Lung (tissue), 11 donors: ENCODE measurements at regions not wholly inside any gene's neighbourhood (a gene's known extent, or its start where the extent isn't known, plus 50 kb on each side); places are given as distances from the start of the nearest gene placed in this dataset.

ENCODE experiments used
- ATAC-seq: fragments of 200-7000 bp; cut with Tn5 transposase; one replicate; pipeline ENCODE4 v1.9.1; 2020; ENCODE audit warnings: moderate number of reproducible peaks; ENCODE audit not compliant: insufficient read depth, low FRiP score
- DNase-seq, 3 donors: peaks; one replicate each; pipeline ENCODE4 v3.0.0-alpha.2; 2013 to 2017
- H3K27ac ChIP-seq, 2 donors: one replicate each; pipeline ENCODE4 v1.5.1; 2013; ENCODE audit warnings: mild to moderate bottlenecking in 2 of 2, moderate library complexity in 2 of 2, control low read depth in 1 of 2, inconsistent platforms in 1 of 2, low read depth in 1 of 2, low read length in 1 of 2
- H3K27me3 ChIP-seq, 3 donors: one replicate each; pipeline ENCODE4 v1.5.1; 2013; ENCODE audit warnings: low read length in 2 of 3; ENCODE audit not compliant: control insufficient read depth in 3 of 3, insufficient read depth in 3 of 3
- H3K36me3 ChIP-seq, 4 donors: one replicate each; pipeline ENCODE4 v1.5.1; 2013; ENCODE audit warnings: low read length in 4 of 4, mild to moderate bottlenecking in 1 of 4, moderate library complexity in 1 of 4; ENCODE audit not compliant: control insufficient read depth in 4 of 4, insufficient read depth in 4 of 4
- H3K4me1 ChIP-seq, 5 donors: one replicate each; pipeline ENCODE4 v1.5.1; 2013; ENCODE audit warnings: low read length in 5 of 5, mild to moderate bottlenecking in 2 of 5, moderate library complexity in 1 of 5; ENCODE audit not compliant: control insufficient read depth in 5 of 5, insufficient read depth in 5 of 5
- H3K4me3 ChIP-seq: one replicate; pipeline ENCODE4 v1.5.1; 2013; ENCODE audit warnings: mild to moderate bottlenecking, control low read depth, moderate library complexity
- H3K9ac ChIP-seq, 2 donors: one replicate each; pipeline ENCODE4 v1.5.1; 2013; ENCODE audit warnings: low read length in 2 of 2, control low read depth in 1 of 2; ENCODE audit not compliant: insufficient read depth in 1 of 2
- H3K9me3 ChIP-seq, 4 donors: one replicate each; pipeline ENCODE4 v1.5.1; 2013; ENCODE audit warnings: low read length in 3 of 4, mild to moderate bottlenecking in 1 of 4, moderate library complexity in 1 of 4; ENCODE audit not compliant: control insufficient read depth in 4 of 4, insufficient read depth in 3 of 4
- WGBS, 2 donors: extraction: QIAGEN DNeasy Blood & Tissue Kit; methylation state at CpG; one replicate each; pipeline ENCODE4 v1.1.7; 2013; 5-methylcytosine and 5-hydroxymethylcytosine counted together
- TF ChIP-seq, protein P1 (sequence below): IDR thresholded peaks from 2 replicates; pipeline ENCODE4 v1.5.1; 2012; ENCODE audit warnings: mild to moderate bottlenecking; ENCODE audit errors: control extremely low read depth, extremely low read depth
- donor health status: control.
- donor health status: control.
- donor health status: Bipolar disorder and iron deficiency.
- donor health status: healthy.
- donor health status: DM: yes; HTN: yes; CAD: no.

DNA sequence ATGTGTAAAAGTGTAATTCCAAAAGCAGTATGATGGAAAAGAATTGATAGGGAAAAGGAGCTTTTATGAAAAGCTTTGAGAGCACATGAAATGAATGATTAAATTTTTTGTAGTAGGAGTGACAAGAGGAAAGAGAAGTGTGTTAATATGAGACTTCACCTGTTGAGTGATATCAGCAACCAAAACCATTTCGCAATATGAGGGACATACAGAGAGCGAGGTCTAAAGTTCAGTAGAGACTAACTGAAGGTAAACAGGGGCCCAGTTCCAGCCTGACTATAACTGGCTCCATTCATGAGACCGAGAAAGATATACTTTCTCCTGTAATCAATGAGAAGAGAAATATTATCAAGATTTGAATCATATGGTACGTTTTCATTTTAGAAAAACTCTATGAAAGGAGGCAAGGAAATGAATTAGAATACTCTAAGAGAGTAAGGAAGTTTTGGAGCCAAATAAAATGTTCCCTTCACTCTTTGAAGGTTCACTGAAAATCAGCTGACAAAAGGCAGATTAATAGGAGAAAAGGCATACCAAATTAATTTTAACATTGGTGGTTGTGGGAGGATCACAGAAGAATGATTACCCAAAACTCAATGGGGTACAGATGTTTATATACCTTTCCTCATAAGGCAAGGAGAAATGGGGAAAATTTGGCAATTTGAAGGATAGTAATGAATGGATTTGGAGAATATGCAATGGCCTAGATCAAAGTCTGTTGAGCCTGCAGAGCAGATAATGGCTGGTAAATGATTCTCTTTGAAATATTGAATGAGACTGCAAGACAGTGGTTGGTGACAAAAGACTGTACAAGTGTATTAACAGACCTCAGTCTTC lies 932.2 kb downstream of the TDRD15 start:
- Histone ChIP-seq H3K4me3 (no peak overlapping the region), H3K27me3 (no peaks in the 10 kb centered on the region), H3K4me1 (no peaks in the 10 kb centered on the region), H3K9me3 (no peaks in the 10 kb centered on the region), H3K27ac (no peak overlapping the region), H3K9ac (no peak overlapping the region), H3K36me3 (no peaks in the 10 kb centered on the region)
- no peak for DNase-seq
- ATAC-seq: no peak
- WGBS, 2 donors: 85 to 88% methylated on average over 4 of the region's 4 CpGs
- TF ChIP-seq, protein P1, sequence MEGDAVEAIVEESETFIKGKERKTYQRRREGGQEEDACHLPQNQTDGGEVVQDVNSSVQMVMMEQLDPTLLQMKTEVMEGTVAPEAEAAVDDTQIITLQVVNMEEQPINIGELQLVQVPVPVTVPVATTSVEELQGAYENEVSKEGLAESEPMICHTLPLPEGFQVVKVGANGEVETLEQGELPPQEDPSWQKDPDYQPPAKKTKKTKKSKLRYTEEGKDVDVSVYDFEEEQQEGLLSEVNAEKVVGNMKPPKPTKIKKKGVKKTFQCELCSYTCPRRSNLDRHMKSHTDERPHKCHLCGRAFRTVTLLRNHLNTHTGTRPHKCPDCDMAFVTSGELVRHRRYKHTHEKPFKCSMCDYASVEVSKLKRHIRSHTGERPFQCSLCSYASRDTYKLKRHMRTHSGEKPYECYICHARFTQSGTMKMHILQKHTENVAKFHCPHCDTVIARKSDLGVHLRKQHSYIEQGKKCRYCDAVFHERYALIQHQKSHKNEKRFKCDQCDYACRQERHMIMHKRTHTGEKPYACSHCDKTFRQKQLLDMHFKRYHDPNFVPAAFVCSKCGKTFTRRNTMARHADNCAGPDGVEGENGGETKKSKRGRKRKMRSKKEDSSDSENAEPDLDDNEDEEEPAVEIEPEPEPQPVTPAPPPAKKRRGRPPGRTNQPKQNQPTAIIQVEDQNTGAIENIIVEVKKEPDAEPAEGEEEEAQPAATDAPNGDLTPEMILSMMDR: no peak

DNA sequence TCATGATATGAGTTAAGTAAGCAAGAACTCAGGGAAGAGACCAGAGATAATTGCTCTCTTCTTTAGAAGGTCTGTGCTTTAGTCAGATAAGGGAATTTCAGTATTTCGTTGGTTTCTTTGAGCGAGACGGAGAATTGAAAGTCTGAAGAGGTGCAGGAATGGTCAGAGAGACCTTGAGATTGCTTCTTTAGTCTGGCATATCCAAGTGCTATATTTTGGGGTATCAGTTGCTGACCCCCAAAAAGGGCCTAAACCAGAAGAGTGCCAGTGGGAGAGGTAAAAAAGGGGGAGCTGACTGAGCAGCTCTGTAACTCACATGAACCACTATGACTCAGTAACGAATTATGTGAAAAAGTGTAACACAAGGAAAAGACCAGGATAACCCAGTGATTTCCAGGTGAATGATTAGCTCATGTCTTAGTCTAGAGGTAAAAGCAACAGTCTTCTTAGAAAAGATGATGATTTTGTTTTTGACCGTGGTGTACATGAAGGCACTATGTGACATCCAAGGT lies 932.9 kb downstream of the TDRD15 start:
- Histone ChIP-seq H3K9me3 (no peaks in the 10 kb centered on the region), H3K9ac (no peak overlapping the region), H3K27me3 (no peaks in the 10 kb centered on the region), H3K4me3 (no peak overlapping the region), H3K27ac (no peak overlapping the region), H3K36me3 (no peaks in the 10 kb centered on the region), H3K4me1 (no peaks in the 10 kb centered on the region)
- no peak for DNase-seq
- TF ChIP-seq, protein P1: no peak
- no peak for ATAC-seq
- WGBS, 2 donors: 89 to 93% methylated on average over 5 of the region's 5 CpGs

DNA sequence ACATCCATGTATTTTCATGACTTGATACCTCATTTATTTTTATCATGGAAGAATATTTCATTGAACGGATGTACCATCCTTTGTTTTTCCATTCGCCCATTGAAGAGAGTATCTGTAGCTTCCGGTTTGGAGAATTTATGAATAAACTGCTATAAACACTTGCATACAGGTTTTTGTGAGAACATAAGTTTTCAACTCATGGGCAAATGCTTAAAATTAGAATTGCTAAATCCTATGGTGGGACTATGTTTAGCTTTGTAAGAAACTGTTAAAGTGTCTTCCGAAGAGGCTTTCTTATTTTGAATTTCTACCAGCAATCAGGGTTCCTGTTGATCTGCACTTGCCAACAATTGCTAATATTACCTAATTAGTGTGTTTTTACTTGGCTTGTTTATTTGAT lies 938.9 kb downstream of the TDRD15 start:
- 87 to 90% methylated on average over 4 of the region's 4 CpGs for WGBS, 2 donors

More for the DNA sequence above, 938.9 kb downstream of the TDRD15 start:
- no peak for ATAC-seq
- no peak overlapping the region for H3K27ac ChIP-seq
- no peak overlapping the region for H3K9ac ChIP-seq
- TF ChIP-seq, protein P1: no peak
- H3K27me3 ChIP-seq: no peaks in the 10 kb centered on the region
- no peak overlapping the region for H3K4me3 ChIP-seq
- H3K36me3 ChIP-seq: no peaks in the 10 kb centered on the region
- no peaks in the 10 kb centered on the region for H3K4me1 ChIP-seq
- no peak for DNase-seq
- H3K9me3 ChIP-seq: no peaks in the 10 kb centered on the region
